GM12878 (cell line): ENCODE measurements at regions not wholly inside any gene's neighbourhood (a gene's known extent, or its start where the extent isn't known, plus 50 kb on each side); places are given as distances from the start of the nearest gene placed in this dataset.

Experiments used
- ATAC-seq: fragments of 200-7000 bp; cut with Tn5 transposase; 3 replicates; pipeline ENCODE4 v1.9.1; 2020; ENCODE audit warnings: mild to moderate bottlenecking, moderate library complexity
- BruUV-seq: library from RNA; stranded (reverse); fragments of 400-500 nt; replicated peaks from 2 replicates; lab custom pipeline; 2021; lab: Mats Ljungman, UMichigan
- CTCF ChIA-PET: fragments of 300-600 bp; sonication (Branson Sonifier 250); formaldehyde crosslinking; extraction: SDS; loops from one replicate; lab custom pipeline; 2021; ENCODE audit warnings: inconsistent platforms; lab: Yijun Ruan, JAX
- POLR2A ChIA-PET: fragments of 350-600 bp; formaldehyde crosslinking; extraction: SDS; loops from one replicate; lab custom pipeline; 2021; ENCODE audit warnings: inconsistent platforms; lab: Charles Lee
- RAD21 ChIA-PET: fragments of 300-600 bp; sonication (Branson Sonifier 250); formaldehyde crosslinking; loops from one replicate; lab custom pipeline; 2023; ENCODE audit warnings: antibody characterized with exemption; ENCODE audit not compliant: unreplicated experiment; lab: Charles Lee
- SMC1A ChIA-PET: fragments of 300-600 bp; sonication (Branson Sonifier 250); formaldehyde crosslinking; loops from one replicate; lab custom pipeline; 2023; ENCODE audit not compliant: unreplicated experiment, uncharacterized antibody; lab: Charles Lee
- DNase-seq: peaks from one replicate; pipeline ENCODE4 v3.0.0-alpha.2; 2011; ENCODE audit warnings: low read depth, low spot score
- FAIRE-seq: peaks from 3 replicates; lab custom pipeline; 2011; peaks lifted over from hg19 to GRCh38; lab: Jason Lieb, UNC
- H2AFZ ChIP-seq: 2 replicates; pipeline ENCODE4 v1.6.0; 2011; ENCODE audit warnings: low read depth, low read length, control low read depth; ENCODE audit not compliant: control insufficient read depth
- H3K27ac ChIP-seq: 2 replicates; pipeline ENCODE4 v1.5.1; 2011; ENCODE audit warnings: control low read depth; ENCODE audit not compliant: control insufficient read depth, insufficient read depth
- H3K27me3 ChIP-seq, 2 experiments: replicated peaks in 1 of 2; 2 replicates each; pipeline versions ENCODE4 v1.6.0 to v1.6.1; 2011; ENCODE audit warnings: low read length in 1 of 2; ENCODE audit not compliant: control insufficient read depth in 2 of 2, insufficient read depth in 2 of 2
- H3K36me3 ChIP-seq, 2 experiments: 2 replicates each; pipeline ENCODE4 v1.5.1; 2011; ENCODE audit warnings: low read length in 1 of 2; ENCODE audit not compliant: control insufficient read depth in 2 of 2, insufficient read depth in 2 of 2
- H3K4me1 ChIP-seq: 2 replicates; pipeline ENCODE4 v1.6.1; 2011; ENCODE audit warnings: mild to moderate bottlenecking, low read length, moderate library complexity, mixed read lengths; ENCODE audit not compliant: control insufficient read depth, insufficient read depth
- H3K4me2 ChIP-seq: 2 replicates; pipeline ENCODE4 v1.6.0; 2011; ENCODE audit warnings: control low read depth; ENCODE audit not compliant: control insufficient read depth, insufficient read depth
- H3K4me3 ChIP-seq: fragments of 200-600 bp; sonication (generic); 2 replicates; pipeline ENCODE4 v1.5.1; 2016
- H3K79me2 ChIP-seq: 2 replicates; pipeline ENCODE4 v1.6.0; 2011; ENCODE audit warnings: low read length; ENCODE audit not compliant: control insufficient read depth, insufficient read depth
- H3K9ac ChIP-seq: 2 replicates; pipeline ENCODE4 v1.8.0; 2011; ENCODE audit warnings: low read length, control low read depth, mixed read lengths; ENCODE audit not compliant: control insufficient read depth, insufficient read depth
- H3K9me3 ChIP-seq: replicated peaks from 3 replicates; pipeline ENCODE4 v1.5.1; 2011; ENCODE audit warnings: mild to moderate bottlenecking, low read length; ENCODE audit not compliant: control insufficient read depth, insufficient read depth
- H4K20me1 ChIP-seq: 2 replicates; pipeline ENCODE4 v1.6.0; 2011; ENCODE audit not compliant: control insufficient read depth, insufficient read depth
- BACH1 ChIP-seq: fragments of 450-650 bp; IDR thresholded peaks from 2 replicates; pipeline ENCODE4 v1.6.1; 2017; ENCODE audit warnings: mild to moderate bottlenecking, borderline replicate concordance
- BCL11A ChIP-seq: IDR thresholded peaks from 2 replicates; pipeline ENCODE4 v1.6.1; 2011; ENCODE audit warnings: low read depth, low read length
- BHLHE40 ChIP-seq, 2 experiments: fragments of 450-650 bp in 1 of 2; IDR thresholded peaks; 2 replicates each; pipeline ENCODE4 v1.6.1; 2011 to 2017; ENCODE audit warnings: low read depth in 2 of 2, borderline replicate concordance in 1 of 2, improper control_type of control experiment in 1 of 2, low read length in 1 of 2, mild to moderate bottlenecking in 1 of 2
- BMI1 ChIP-seq: fragments of 450-650 bp; IDR thresholded peaks from 2 replicates; pipeline ENCODE4 v1.6.1; 2016; ENCODE audit warnings: mild to moderate bottlenecking, moderate library complexity, borderline replicate concordance
- CHD4 ChIP-seq: fragments of 200-600 bp; sonication (generic); IDR thresholded peaks from 2 replicates; pipeline ENCODE4 v1.6.1; 2016; ENCODE audit warnings: mild to moderate bottlenecking
- DPF2 ChIP-seq: fragments of 450-650 bp; IDR thresholded peaks from 2 replicates; pipeline ENCODE4 v1.6.1; 2017; ENCODE audit warnings: mild to moderate bottlenecking
- EP300 ChIP-seq, 2 experiments: fragments of 150-350 bp in 1 of 2; IDR thresholded peaks; 2 replicates each; pipeline ENCODE4 v1.6.1; 2011 to 2012; ENCODE audit warnings: low read depth in 2 of 2, low read length in 2 of 2, borderline replicate concordance in 1 of 2, improper control_type of control experiment in 1 of 2, inconsistent platforms in 1 of 2; ENCODE audit not compliant: control insufficient read depth in 1 of 2
- GABPA ChIP-seq: IDR thresholded peaks from 2 replicates; pipeline ENCODE4 v1.6.1; 2014; ENCODE audit warnings: antibody characterized with exemption, low read depth, mild to moderate bottlenecking, inconsistent platforms
- HDAC6 ChIP-seq: fragments of 200-600 bp; sonication (generic); IDR thresholded peaks from one replicate; pipeline ENCODE4 v1.8.0; 2017; ENCODE audit warnings: antibody characterized with exemption; ENCODE audit not compliant: unreplicated experiment
- HDGF ChIP-seq: fragments of 450-650 bp; IDR thresholded peaks from 2 replicates; pipeline ENCODE4 v1.6.1; 2016; ENCODE audit warnings: antibody characterized with exemption
- NFYB ChIP-seq: IDR thresholded peaks from 2 replicates; pipeline ENCODE4 v1.6.1; 2011; ENCODE audit warnings: low read depth, mild to moderate bottlenecking, low read length, improper control_type of control experiment, moderate library complexity; ENCODE audit not compliant: insufficient read depth
- POLR2AphosphoS5 ChIP-seq: IDR thresholded peaks from 2 replicates; pipeline ENCODE4 v1.6.1; 2011; ENCODE audit warnings: mild to moderate bottlenecking, low read length, inconsistent platforms
- RAD51 ChIP-seq: fragments of 450-650 bp; IDR thresholded peaks from 2 replicates; pipeline ENCODE4 v1.6.1; 2016; ENCODE audit warnings: moderate library complexity, mild to moderate bottlenecking, inconsistent platforms
- SMAD1 ChIP-seq: fragments of 450-650 bp; IDR thresholded peaks from 2 replicates; pipeline ENCODE4 v1.6.1; 2018; ENCODE audit warnings: mild to moderate bottlenecking, low read depth; ENCODE audit not compliant: partially characterized antibody
- SUPT20H ChIP-seq: IDR thresholded peaks from 2 replicates; pipeline ENCODE4 v1.6.1; 2011; ENCODE audit warnings: low read depth, mild to moderate bottlenecking, low read length, moderate library complexity, borderline replicate concordance; ENCODE audit not compliant: control insufficient read depth
- WGBS: methylation state at CpG from one replicate; pipeline ENCODE4 v1.1.6; 2016; ENCODE audit warnings: low lambda C conversion rate; ENCODE audit not compliant: insufficient replicate concordance, insufficient coverage; ENCODE audit errors: missing lambda C conversion rate; 5-methylcytosine and 5-hydroxymethylcytosine counted together
- in situ Hi-C: fragments of 300-500 bp; cut with MboI; formaldehyde crosslinking; loops from 9 replicates; pipeline ENCODE4 v1.14.3; 2018; ENCODE audit warnings: mixed read lengths
- intact Hi-C: fragments of 100-400 bp; cut with micrococcal nuclease; formaldehyde crosslinking; loops from one replicate; pipeline ENCODE4 v1.14.2; 2022; ENCODE audit not compliant: unreplicated experiment
- TF ChIP-seq, protein P1 (sequence below): fragments of 450-650 bp; IDR thresholded peaks from 2 replicates; pipeline ENCODE4 v1.6.1; 2014; ENCODE audit warnings: mild to moderate bottlenecking
- TF ChIP-seq, protein P2 (sequence below): IDR thresholded peaks from 2 replicates; pipeline ENCODE4 v1.6.1; 2011; ENCODE audit warnings: mild to moderate bottlenecking, low read depth, low read length, moderate library complexity; ENCODE audit not compliant: insufficient replicate concordance

DNA sequence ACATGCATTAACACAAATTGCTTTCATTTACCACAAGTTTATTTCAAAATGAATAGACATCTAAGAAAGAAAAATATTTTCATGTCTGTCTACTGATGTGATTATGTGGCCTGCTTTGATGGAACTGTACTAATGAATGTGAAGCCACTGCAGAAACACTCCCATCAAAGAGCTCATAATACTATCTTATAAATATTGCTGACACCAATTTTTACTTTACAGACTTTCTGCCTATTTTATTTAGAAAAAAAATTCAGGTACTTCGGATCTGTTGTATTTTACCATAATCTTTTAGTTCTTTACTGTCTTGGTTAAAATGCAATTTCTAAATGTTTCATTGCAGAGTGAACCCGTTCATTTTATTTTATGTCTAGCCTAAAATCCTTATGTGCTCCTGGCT is 281.9 kb downstream of the ICE1 start:
- ChIA-PET CTCF (no interaction called here), POLR2A (no interaction called here), RAD21 (no interaction called here), SMC1A (no interaction called here)
- Histone ChIP-seq H3K4me2 (no peak overlapping the region), H3K79me2 (no peaks in the 10 kb centered on the region), H3K27me3 (no peaks in the 10 kb centered on the region), H3K36me3 (no peaks in the 10 kb centered on the region), H2AFZ (no peak overlapping the region), H3K4me1 (no peaks in the 10 kb centered on the region), H3K9ac (no peak overlapping the region), H4K20me1 (no peaks in the 10 kb centered on the region), H3K27ac (no peak overlapping the region), H3K4me3 (no peak overlapping the region), H3K9me3 (no peaks in the 10 kb centered on the region)
- in situ Hi-C loops = no loop called here
- 27% methylated on average over 2 of the region's 2 CpGs for WGBS
- no TSS peak for BruUV-seq
- DNase-seq (no peak), FAIRE-seq (no peak)
- intact Hi-C loops = no loop called here
- TF ChIP-seq, protein P1, sequence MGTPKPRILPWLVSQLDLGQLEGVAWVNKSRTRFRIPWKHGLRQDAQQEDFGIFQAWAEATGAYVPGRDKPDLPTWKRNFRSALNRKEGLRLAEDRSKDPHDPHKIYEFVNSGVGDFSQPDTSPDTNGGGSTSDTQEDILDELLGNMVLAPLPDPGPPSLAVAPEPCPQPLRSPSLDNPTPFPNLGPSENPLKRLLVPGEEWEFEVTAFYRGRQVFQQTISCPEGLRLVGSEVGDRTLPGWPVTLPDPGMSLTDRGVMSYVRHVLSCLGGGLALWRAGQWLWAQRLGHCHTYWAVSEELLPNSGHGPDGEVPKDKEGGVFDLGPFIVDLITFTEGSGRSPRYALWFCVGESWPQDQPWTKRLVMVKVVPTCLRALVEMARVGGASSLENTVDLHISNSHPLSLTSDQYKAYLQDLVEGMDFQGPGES = no peak
- TF ChIP-seq HDGF (no peak), HDAC6 (no peak), EP300 (IDR thresholded peaks at IDR 0.05; ENCODE audit: borderline replicate concordance in 1 of 2, control insufficient read depth in 1 of 2, low read depth in 2 of 2, low read length in 2 of 2) (no peak), BACH1 (no peak), BHLHE40 (IDR thresholded peaks at IDR 0.05; ENCODE audit: borderline replicate concordance in 1 of 2, low read depth in 2 of 2, low read length in 1 of 2) (no peak), RAD51 (no peak), CHD4 (no peak), BCL11A (no peak), NFYB (no peak), SMAD1 (no peak), POLR2AphosphoS5 (no peak), SUPT20H (no peak), DPF2 (no peak), BMI1 (no peak), GABPA (no peak)
- TF ChIP-seq, protein P2, sequence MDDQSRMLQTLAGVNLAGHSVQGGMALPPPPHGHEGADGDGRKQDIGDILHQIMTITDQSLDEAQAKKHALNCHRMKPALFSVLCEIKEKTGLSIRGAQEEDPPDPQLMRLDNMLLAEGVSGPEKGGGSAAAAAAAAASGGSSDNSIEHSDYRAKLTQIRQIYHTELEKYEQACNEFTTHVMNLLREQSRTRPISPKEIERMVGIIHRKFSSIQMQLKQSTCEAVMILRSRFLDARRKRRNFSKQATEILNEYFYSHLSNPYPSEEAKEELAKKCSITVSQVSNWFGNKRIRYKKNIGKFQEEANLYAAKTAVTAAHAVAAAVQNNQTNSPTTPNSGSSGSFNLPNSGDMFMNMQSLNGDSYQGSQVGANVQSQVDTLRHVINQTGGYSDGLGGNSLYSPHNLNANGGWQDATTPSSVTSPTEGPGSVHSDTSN = no peak
- TF ChIP-seq, all 136 proteins: peak for 0
- ATAC-seq = no peak
